Glomerular visceral epithelial cell (primary cell): ENCODE measurements at regions not wholly inside any gene's neighbourhood (a gene's known extent, or its start where the extent isn't known, plus 50 kb on each side); places are given as distances from the start of the nearest gene placed in this dataset.

Experiments
- DNase-seq: peaks from one replicate; pipeline ENCODE4 v3.0.0-alpha.2; 2016; ENCODE audit errors: extremely low spot score

DNA sequence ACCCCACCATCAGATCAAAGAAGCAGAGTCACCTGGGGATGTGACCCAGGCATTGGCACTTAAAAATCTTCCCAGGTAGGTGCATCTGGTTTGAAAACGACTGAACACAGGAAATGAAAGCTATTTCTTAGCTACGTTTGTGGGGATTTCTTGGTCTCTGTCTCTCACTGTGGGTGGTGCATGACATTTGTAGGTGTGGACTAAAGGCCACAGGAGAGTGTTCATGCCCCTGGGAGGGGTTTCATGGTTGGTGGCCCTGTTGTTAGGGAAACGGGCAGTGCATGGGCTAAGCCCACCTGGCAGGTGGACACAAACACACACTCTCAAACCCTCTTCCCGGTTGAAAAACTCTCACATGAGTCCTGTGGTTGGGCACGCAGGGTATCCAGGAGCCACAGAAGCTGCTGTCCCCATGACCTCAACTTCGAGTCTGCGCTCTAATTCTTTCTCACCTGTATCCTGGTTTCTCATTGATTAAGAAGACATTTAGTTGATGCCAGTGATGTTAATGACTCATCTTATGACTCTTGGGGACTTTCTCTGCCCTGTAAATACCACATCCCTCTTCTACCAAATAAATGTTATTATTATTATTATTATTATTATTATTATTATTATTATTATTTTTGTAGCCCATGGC lies 119.4 kb downstream of the MRPS6 start:
- DNase-seq = no peak

DNA sequence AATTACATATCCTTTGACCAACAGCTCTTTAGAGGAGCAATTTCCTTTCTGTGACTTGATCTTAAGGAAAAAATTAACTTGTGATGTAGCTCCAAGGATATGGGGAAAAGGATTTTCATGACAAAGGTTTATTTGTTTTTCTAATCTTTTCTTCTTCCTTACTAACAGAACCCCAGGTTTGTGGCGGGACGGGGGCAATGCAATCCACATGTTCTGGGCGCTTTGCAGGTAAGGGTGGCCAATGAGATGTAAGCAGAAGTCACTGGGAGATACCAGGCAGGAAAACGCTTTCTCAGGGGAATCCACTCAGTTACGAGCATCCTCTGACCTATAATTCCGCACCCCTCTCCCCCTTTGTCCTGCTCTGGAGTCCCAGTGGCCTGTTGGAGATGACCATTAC lies 122.0 kb downstream of the MRPS6 start:
- no peak for DNase-seq

DNA sequence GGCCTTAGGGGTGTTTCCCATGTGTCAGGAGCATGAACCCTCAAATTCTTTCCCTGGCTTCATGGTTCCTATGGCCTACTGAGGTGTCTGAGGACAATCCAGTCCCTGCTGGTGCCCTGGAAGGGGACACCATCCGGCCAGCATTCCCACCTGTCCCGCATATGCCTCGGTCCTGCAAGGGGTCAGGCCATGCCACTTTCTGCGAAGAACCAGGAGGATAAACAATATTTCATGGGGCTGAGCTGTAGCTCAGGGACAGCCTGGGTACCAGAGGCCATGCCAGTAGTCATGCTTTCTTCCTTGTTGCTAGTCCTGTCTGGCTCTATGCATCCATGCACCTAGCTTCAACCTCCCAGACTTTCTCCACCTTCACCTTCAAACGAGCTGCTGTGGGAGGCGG lies 123.6 kb downstream of the MRPS6 start:
- DNase-seq = no peak

DNA sequence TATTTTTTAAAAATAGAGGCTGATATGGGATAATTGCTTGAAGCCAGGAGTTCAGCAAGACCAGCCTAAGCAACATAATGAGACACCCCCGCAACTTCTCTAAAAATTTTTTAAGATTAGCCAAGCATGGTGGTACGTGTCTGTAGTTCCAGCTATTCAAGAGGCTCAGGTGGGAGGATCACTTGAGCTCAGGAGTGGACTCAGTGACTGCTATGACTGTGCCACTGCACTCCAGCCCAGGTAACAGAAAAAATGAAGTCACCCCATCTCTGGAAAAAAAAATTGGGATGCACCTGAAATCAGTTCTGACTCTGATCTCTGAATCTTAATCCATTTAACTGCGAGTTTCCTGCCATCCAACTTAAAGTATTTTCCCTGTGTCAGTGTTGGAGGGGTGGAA lies 124.2 kb downstream of the MRPS6 start:
- DNase-seq = no peak

DNA sequence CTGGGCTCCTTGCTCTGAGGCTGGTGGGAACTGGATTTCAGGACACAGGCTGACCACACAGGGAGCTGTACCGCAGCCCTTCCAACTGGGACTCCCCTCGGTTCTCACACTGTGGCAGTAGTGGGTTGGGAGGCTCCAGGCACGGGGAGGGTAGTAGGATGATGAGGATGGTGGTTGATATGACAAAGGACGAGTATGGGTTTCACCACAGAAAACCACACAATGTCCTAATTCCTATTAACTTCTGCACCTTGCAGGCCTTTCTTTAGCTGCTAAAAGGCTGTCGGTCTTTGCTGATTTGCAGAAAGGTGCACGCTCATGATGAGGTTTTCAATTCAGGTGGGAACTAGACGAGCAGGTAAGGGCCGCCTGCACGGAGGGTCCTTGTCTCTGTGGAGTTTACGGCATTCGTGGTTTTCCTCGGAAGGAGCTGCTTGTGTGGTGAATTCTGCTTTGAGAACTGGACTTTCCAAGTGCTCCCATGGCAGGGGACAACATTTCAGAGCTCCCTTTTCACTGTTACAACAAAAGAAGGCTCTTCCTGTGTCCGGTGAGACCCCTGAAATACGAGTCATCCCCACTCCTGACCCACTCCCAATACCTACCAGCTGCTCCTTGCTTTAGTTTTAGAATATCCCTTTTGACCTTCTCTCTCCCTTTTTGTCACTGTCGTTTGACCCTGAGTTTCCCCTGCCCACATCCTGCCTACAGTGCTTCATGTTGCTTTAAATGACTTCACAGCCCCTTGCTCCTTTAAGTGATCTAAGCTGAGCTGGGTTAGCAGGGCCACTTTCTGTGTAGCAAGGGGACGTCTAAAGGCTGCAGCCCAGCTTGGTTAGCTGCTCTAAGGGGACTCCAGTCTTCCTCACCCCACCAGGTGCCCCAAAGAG lies 125.1 kb downstream of the MRPS6 start:
- DNase-seq = no peak

DNA sequence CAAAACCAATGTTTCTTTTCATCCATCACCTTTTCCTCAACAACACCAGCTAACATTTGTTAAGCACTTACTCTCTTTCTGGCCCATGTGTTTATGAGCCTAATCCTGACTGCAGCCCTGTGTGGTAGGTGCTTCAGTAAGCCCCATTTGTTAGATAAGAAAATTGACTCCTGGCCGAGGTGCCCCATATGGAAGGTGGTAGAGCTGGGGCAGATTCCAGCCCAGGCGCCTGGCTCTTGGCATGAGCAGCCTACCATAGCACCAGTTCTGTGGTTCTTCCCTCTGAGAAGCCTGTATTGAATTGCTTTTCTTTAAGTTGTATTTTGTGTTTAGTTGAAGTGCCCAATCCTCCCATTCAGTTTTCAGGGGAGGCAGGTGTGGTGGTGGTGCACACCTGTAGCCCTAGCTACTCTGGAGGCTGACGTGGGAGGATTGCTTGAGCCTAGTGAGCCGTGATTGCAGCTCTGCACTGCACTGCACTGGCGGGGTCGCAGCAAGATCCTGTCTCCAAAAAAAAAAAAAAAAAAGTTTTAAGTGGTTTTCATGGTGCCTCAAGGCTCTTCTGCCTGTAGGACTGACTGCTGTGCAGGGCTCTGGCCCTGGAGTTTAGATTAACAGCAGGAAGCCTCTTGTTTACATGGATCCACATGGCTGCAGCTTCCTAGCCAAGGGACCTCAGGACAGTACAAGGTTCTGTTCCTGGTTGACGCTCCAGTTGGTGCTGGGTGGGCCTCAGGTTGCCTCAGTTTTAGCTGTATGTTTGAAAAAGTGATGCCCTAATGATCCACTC lies 125.9 kb downstream of the MRPS6 start:
- no peak for DNase-seq

DNA sequence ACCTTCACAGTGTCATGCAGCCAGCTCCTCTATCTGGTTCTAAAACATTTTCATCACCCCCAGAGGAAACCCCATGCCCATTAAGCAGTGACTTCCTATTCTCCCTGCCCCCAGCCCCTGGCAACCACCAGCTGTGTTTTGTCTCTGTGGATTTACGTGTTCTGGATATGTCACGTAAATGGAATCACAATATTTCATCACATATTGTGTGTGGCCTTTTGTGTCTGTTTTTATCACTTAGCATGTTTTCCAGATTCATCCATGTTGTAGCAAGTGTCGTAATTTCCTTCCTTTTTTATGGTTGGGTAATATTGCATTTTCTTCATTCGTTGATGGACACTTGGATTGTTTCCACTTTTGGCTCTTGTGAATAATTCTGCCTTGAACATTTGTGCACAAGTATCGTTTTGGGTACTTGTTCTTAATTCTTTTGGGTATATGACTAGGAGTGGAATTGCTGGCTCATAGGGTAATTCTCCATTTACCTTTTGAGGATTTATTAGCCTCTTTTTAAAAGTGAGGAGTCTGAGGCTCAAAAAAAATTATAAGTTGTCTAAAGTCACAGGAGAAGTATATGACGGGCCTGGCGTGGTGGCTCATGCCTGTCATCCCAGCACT lies 127.0 kb downstream of the MRPS6 start:
- no peak for DNase-seq

DNA sequence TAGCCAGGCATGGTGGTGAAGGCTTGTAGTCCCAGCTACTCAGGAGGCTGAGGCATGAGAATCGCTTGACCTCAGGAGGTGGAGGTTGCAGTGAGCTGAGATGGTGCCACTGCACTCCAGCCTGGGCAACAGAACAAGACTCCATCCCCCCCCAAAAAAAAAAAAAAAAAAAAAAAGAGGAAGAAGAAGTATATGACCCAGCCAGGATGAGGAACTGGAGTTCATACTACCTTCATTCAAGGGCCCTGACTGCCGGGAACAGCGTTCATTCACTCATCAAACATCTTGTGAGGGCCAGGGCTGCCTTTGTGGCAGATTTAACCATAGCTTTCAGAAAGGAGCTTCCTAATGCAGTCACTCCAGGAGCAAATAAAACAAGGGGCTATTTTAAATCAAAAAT lies 127.6 kb downstream of the MRPS6 start:
- DNase-seq = no peak

DNA sequence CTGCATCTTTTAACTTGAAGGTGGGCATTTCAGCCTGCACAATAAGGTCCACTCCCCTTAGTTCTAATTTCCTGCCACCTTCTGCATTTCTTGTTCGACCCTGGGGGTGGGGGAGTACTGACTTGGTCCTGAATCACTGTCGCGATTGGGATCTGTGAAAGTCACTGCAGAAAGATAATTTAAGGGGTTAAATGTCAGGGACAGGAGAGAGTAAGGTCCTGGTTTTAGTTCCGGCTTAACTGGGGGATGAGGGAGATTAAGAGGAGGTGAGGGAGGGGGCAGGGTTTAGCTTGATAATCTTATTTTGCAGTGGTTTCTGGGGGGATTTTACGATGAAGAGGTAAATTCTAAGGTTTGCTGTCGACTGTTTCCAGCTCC lies 128.1 kb downstream of the MRPS6 start:
- DNase-seq = no peak

DNA sequence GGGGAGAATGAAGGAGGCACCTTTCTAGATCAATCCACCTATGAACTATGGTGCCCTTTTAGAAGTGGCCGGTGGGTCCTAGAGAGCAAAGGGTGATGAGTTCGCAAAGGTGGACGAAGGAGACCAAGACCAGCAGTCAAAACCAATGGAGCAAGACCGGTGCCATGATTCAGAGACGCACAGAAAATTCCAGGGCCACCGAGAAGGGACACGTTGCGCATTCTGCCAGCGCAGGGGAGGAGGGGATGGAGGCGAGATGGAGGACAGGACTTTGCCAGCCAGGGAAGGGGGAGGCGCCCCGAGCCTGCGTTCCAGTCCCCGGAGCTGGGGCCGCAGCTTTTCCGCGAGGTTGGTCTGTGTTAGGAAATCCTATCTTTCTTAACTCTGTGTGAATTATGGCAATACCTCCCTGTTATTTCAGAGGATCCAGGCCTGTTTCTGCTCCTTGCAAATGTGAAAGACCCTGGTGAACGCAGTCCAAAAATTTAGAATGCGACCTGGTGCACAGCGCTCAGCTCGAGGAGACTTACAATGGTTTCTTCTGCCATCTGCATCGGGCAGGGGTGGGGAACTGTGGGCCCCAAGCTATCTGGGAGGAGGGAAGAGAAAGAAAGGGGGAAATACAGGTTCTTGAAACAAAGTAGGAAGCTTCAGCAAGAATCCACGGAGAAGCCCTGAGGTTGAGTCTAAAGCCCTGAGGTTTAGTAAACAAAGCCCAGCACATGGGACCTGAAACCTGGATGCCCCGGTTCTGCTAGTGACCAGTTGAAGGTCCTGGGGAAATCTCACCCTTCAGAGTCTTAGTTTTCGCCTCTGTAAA lies 129.4 kb downstream of the MRPS6 start:
- peak; percentile 12 for DNase-seq

DNA sequence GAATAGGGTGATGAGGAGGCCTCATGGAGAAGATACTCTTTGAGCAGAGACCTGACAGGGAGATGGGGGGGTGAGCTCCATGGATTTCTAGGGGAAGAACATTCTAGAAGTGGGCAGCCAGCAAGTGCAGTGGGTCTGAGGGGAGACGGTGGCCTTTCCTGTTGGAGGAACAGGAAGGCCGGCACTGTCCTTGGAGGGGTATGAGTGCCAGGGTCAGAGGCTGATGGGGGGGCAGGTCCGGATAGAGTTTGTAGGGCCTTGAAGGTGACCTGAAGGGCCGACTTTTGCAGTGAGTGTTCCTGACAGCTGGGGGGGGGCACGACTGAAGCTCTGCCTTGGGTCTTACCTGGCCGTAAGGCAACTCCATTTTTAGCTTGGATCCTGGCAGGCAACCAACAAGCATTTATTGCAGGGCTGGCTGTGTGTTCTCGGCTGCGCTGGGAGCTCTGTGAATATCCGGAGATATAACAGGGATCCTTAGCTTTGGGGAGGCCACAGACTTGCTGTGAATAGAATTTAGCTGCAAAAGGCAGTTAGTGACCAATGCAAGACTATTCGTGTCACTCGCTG lies 130.6 kb downstream of the MRPS6 start:
- no peak for DNase-seq

DNA sequence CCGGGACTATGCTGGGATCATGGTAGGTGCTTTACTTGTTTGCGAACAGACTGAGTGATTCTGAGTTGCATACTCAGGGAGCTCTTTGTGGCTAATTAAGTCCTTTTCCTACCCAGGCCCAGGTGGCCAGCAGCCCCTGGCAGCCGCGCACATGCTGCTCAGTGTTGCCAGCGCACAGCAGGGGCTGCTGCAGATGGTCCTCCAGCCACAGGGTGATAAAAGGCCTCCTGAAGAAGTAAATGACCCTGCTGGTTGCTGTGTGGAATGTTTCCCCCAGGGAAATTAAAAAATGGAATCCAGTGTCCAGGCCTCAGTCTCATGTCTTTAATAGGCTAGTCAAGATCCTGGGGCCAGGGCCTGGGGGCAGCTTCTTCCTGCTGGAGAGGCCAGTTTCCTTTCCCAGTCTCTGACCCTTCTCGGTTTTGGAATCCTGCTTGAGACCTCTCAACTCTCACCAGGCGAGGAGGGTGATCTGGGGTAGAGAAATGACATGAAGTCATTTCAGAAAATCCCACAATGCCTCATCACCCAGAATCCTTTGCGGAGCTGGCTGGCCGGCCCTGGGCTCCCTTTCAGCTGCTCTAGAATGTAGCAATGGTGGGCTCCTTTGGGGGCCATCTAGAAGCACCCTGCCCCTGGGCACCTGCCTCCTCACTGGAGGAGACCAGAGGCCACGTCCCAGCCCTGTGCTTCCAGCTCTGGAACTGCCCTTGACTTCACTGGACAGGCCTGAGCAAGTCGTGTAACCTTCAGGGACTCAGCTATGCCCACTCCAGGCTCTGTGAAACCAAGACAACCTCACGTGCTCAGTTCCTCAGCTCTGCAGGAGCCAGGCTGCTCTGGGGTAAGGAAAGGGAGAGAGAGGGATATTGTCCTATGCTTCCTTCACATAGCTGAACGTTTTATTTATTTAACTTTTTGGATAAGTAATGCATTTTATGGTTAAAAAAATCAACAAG lies 131.4 kb downstream of the MRPS6 start:
- DNase-seq = no peak

DNA sequence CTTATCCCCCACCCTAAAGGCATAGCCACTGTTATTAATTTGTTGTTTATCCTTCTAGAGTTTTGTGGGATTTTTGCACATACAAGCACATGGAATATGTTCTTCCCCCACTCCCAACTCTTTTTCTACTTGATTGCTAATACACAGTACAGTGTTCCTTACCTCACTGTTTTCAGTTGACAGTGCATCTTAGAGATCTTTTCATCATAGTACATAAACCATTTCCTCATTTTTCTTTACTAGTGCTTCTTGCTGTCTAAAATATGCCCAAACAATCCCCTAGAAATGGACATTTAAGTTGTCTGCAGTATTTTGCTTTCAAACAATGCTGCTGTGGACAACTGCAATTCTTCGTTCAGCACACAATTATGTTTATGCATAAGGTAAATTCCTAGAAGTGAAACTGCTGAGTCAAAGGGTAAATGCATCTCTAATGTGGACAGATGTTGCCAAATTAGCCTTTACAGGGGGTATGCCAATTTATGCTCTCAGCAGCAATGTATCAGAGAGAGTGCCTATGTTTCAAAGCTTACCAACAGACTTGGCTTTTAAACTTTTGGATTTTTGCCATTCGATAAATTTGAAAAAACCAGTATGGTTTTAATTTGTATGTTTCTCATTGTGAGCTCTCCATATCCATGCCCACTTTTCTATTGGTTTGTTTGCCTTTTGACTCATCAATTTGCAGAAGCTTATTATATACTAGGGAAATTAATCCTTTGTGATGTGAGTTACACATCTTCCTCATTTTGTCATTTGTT lies 132.6 kb downstream of the MRPS6 start:
- no peak for DNase-seq

DNA sequence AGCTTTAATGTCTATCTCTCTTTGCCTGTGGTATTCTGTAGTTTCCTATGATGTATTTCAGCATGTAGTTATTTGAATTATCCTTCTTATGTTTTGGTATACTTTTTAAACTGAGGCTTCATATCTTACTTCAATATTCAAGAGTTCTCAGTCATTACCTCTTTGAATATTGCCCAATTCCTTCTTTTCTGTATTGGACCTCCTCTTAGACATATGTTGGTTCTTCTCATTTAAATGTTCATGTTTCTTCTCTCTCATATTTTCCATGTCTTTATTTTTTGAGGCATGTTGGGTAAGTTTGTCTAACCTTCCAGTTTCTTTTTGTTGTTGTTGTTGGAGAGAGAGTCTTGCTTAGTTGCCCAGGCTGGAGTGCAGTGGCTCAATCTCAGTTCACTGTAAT lies 140.6 kb downstream of the MRPS6 start:
- no peak for DNase-seq

DNA sequence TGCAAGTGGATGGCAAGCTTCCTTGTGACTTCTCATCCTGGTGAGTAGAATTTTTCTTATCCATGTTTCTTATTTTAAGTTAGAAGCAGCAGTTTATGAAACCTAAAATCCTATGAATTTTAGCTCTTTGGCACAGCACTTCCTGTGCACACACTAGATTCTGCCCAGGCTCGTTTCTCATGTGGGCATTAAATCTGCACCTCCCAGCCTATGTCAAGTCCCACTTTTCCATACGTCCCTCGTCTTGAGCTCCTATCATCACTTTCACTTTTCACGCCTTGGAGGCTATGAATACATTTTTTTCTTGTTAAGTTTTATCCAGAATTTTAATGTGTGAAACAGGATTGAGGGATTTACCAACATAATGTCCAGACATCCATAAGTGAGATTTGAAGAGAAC lies 142.1 kb downstream of the MRPS6 start:
- no peak for DNase-seq

DNA sequence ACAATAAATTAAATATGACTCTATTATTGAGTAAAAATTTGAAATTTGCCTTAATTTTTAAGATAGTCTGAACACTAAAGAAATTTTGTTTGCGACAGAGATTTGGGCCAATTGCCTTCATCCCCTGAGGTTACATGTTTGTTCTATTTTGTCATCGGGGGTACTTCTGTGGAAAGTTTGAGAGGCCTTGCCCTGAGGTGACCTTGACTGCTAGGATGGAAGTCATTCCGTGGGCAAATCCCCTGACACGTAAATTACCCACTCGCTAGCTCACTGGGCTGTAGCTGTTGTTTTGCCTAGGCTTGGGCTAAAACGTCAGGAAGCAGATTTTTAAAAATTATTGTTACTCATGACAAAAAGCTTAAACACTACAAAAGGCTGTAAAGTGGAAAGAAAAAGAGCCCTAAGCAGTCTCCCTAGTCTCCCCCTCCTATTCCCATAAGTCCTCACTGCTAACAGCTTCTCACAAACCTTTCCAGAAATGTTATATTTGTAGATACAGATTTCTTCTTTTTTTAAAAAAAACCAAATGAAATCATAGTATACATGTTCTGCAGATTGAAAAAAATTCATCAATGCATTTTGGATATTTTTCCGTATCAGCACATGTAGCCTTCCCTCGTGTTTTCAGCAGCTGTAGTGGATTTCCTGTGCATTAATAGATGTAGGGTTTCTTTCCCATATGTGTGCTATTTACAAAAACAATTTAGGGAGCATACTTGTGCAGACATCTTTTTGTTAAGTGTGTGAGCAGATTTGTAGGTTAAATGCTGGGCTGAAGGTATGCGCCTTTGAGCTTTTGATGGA lies 142.7 kb downstream of the MRPS6 start:
- no peak for DNase-seq

DNA sequence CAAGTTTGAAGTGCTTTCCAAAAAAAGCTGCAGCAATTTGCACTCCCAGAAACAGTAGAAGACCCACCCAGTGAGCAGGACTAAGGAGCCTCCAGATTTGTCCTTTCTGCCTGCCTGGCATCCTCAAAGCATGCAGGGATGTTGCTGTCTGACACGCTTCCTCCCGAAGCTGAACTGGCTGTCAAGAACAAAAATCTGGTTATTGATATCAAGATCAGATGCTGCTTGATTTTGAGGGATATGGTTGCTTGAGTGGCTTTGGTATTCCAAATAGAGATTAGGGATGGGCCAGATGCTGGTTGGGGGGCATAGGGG lies 143.3 kb downstream of the MRPS6 start:
- DNase-seq = no peak

DNA sequence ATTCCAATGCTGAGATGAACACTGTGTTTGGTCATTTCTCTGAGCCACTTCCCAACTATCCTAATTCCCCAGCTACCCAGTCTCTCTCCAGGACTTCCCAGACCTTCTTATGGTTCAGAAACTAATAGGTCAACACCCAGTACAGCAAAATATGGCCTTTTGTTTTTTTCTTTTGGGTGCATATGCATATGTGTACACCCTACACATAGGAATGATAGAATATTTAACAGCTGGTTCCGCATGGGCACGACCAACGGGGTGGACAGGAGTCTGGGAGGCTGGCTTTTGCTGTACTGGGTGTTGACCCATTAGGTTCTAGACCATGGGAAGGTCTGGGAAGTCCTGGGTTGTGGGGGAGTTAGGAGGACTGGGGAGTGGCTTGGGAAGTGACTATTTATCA lies 143.9 kb downstream of the MRPS6 start:
- no peak for DNase-seq
